LNCAP (cell line): ENCODE measurements at regions not wholly inside any gene's neighbourhood (a gene's known extent, or its start where the extent isn't known, plus 50 kb on each side); places are given as distances from the start of the nearest gene placed in this dataset.

ENCODE experiments used
- CTCF ChIP-seq: fragments of 450-650 bp; IDR thresholded peaks from 2 replicates; pipeline ENCODE4 v1.5.1; 2017; ENCODE audit warnings: mild to moderate bottlenecking

- TF ChIP-seq CTCF: no peak
Observed at GRCh38 chr17:22304667-22305303, 612.5 kb downstream of the KCNJ18 start.

DNA sequence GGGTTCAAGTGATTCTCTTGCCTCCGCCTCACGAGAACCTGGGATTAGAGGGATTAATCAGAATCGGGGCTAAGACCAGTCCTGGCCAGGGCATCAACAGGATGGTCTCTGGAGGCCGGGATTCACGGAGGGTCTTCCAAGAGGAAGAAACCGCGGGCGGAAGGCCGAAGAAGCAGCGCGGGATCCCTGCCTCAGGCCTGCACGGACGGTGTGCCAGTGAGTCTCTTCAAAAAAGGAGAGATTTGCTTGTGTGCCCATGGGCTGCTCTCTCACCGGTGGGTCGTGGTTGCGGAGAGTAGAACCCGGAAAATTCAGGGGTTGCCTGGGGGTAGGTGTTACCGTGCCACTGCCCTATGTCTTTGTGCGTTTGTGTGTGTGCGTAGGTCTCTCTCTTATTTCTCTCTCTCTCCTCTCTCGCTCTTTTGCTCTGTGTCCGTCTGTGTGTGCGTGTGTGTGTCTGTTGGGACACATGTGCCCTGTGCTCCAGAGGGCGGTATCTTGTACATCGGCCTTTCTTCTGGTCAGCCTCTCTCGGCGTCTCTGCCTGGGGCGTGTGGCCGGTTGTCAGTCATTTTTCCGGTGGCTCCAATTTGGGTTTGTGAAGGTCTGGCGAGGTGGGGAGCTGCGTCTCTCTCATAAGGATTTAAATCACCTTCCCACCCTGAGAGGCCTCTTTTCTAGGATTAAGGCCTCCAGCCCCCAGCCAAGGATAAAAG is 613.2 kb downstream of the KCNJ18 start:
- TF ChIP-seq CTCF: no peak

- TF ChIP-seq CTCF: no peak
Observed at GRCh38 chr17:22310717-22311686, 618.7 kb downstream of the KCNJ18 start.

GRCh38 chr17:22337467-22337866 is 645.1 kb downstream of the KCNJ18 start:
- no peak for TF ChIP-seq CTCF

- TF ChIP-seq CTCF: no peak
Observed at GRCh38 chr17:22373911-22374310, 681.6 kb downstream of the KCNJ18 start.

DNA sequence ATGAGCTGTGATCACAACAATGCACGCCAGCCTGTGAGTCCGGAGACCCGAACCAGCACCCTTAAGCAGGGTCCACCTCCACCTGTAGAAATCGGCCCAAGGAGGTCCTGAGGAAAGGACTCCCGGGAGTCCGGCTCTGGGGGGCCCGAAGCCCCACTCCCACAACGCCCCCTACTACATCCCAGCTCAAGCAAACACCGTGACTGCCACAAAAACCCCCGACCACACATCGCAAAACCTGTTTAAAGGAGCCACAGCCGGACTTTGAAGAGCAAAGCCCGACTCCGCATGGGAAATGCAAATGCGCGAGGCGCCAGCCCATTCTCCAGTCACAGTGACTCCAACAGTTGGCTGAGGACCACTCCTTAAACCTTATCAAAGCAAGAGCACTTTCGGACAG is 682.4 kb downstream of the KCNJ18 start:
- TF ChIP-seq CTCF: no peak

DNA sequence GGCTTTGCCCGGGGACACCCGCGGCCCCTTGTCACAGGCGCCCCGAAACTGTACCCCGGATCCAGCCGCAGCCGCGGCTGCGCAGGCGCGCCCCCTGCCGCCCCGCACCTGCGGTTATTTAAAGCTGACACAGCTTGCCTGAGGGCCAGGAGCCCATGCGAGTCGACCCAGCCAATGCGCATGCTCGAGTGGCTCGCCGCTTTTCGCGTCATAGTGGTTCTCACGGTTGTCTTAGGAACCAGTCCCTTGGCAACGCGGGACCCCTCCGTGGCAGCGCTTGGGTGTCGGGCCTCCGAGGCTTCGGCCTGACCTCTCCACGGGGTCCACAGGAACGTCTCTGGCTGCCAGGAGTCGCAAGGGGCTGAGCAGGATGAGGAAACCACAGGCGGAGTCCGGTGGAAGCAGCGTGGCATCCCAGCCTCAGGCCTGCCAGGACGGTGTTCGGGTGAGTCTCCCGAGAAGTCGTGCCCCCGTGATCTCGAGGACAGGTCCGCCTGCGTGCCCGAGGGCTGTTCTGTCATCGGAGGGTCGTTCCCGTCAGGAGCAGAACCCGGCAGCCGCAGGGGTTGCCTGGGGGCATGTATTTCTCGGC is 716.9 kb downstream of the KCNJ18 start:
- peak; percentile 27; the same call in 1 of the 2 replicates for TF ChIP-seq CTCF
